ENCODE measurements at regions not wholly inside any gene's neighbourhood (a gene's known extent, or its start where the extent isn't known, plus 50 kb on each side); places are given as distances from the start of the nearest gene placed in this dataset.

GRCh38 chr12:115030017-115030416 is 346.0 kb upstream of the TBX3 start:
- H4K20me1 ChIP-seq (ENCODE audit: insufficient read depth), result no peaks in the 10 kb centered on the region
- H3K79me2 ChIP-seq (replicated peaks; ENCODE audit: insufficient read depth, low read length), result no peaks in the 10 kb centered on the region
- no peaks in the 10 kb centered on the region for H3F3A ChIP-seq (ENCODE audit: insufficient read depth, low read length, poor library complexity, severe bottlenecking)
- no peak overlapping the region for H3K9ac ChIP-seq (ENCODE audit: low read length)
- no peaks in the 10 kb centered on the region for H3K27me3 ChIP-seq (ENCODE audit: insufficient read depth, low read depth, low read length)
- H3K9me2 ChIP-seq (ENCODE audit: insufficient read depth, low read length), result no peaks in the 10 kb centered on the region
- no peak overlapping the region for H2AFZ ChIP-seq (ENCODE audit: low read depth, low read length)
- no peak overlapping the region for H3K27ac ChIP-seq (ENCODE audit: low read length)
- H3K36me3 ChIP-seq (ENCODE audit: insufficient read depth, low read length), result no peaks in the 10 kb centered on the region
- no peak overlapping the region for H3K4me3 ChIP-seq (ENCODE audit: low read length)
- H3K4me2 ChIP-seq (ENCODE audit: low read length), result no peak overlapping the region
- no peak for TF ChIP-seq EZH2 (IDR thresholded peaks at IDR 0.05; ENCODE audit: borderline replicate concordance, insufficient read depth, low read length, poor library complexity, severe bottlenecking)
- TF ChIP-seq CTCF (IDR thresholded peaks at IDR 0.05; ENCODE audit: poor library complexity, severe bottlenecking), result no peak
- no peaks in the 10 kb centered on the region for H3K9me3 ChIP-seq (ENCODE audit: low read length)

GRCh38 chr12:115024531-115024930 is 340.6 kb upstream of the TBX3 start:
- no peak overlapping the region for H3K4me2 ChIP-seq (ENCODE audit: low read length)
- H3K4me3 ChIP-seq (ENCODE audit: low read length), result no peak overlapping the region
- no peaks in the 10 kb centered on the region for H3K36me3 ChIP-seq (ENCODE audit: insufficient read depth, low read length)
- no peak for TF ChIP-seq EP300 (conservative IDR thresholded peaks at IDR 0.05; ENCODE audit: poor library complexity, severe bottlenecking)
- no peak for TF ChIP-seq CTCF (IDR thresholded peaks at IDR 0.05; ENCODE audit: poor library complexity, severe bottlenecking)
- no peak for TF ChIP-seq RAD21 (conservative IDR thresholded peaks at IDR 0.05)
- TF ChIP-seq MXI1 (conservative IDR thresholded peaks at IDR 0.05; ENCODE audit: poor library complexity, severe bottlenecking), result no peak
- TF ChIP-seq SMC3 (conservative IDR thresholded peaks at IDR 0.05; ENCODE audit: poor library complexity), result no peak
- TF ChIP-seq POLR2AphosphoS5 (IDR thresholded peaks at IDR 0.05), result no peak
- no peak for TF ChIP-seq EZH2 (IDR thresholded peaks at IDR 0.05; ENCODE audit: borderline replicate concordance, insufficient read depth, low read length, poor library complexity, severe bottlenecking)
- no peak for TF ChIP-seq TAF1 (IDR thresholded peaks at IDR 0.05; ENCODE audit: low read depth)
- TF ChIP-seq REST (IDR thresholded peaks at IDR 0.05; ENCODE audit: borderline replicate concordance), result no peak
- H3K27ac ChIP-seq (ENCODE audit: low read length), result no peak overlapping the region
- H3F3A ChIP-seq (ENCODE audit: insufficient read depth, low read length, poor library complexity, severe bottlenecking), result no peaks in the 10 kb centered on the region
- H4K20me1 ChIP-seq (ENCODE audit: insufficient read depth), result no peaks in the 10 kb centered on the region
- no peaks in the 10 kb centered on the region for H3K79me2 ChIP-seq (replicated peaks; ENCODE audit: insufficient read depth, low read length)
- no peaks in the 10 kb centered on the region for H3K9me3 ChIP-seq (ENCODE audit: low read length)
- H3K27me3 ChIP-seq (ENCODE audit: insufficient read depth, low read depth, low read length), result no peaks in the 10 kb centered on the region
- no peak overlapping the region for H2AFZ ChIP-seq (ENCODE audit: low read depth, low read length)
- no peak overlapping the region for H3K9ac ChIP-seq (ENCODE audit: low read length)
- no peaks in the 10 kb centered on the region for H3K9me2 ChIP-seq (ENCODE audit: insufficient read depth, low read length)
